GM23338 (cell line): ENCODE measurements at regions not wholly inside any gene's neighbourhood (a gene's known extent, or its start where the extent isn't known, plus 50 kb on each side); places are given as distances from the start of the nearest gene placed in this dataset.
"Not testable (repeated sequence)": the region's sequence is repeated elsewhere in the genome, so short reads cannot be mapped to it uniquely, and the experiment has no call there.

Experiments
- ATAC-seq: fragments of 200-7000 bp; cut with Tn5 transposase; 3 replicates; pipeline ENCODE4 v1.9.1; 2020
- DNase-seq: peaks from one replicate; pipeline ENCODE4 v3.0.0-alpha.2; 2015; ENCODE audit warnings: low spot score
- H2AFZ ChIP-seq: fragments of 200-600 bp; sonication (generic); 2 replicates; pipeline ENCODE4 v1.8.0; 2016; ENCODE audit warnings: antibody characterized with exemption, mild to moderate bottlenecking, moderate library complexity
- H3F3A ChIP-seq: fragments of 200-600 bp; sonication (generic); replicated peaks from 2 replicates; pipeline ENCODE4 v1.8.0; 2017; ENCODE audit warnings: antibody characterized with exemption, mixed run types, low read depth
- H3K27ac ChIP-seq: fragments of 200-600 bp; sonication (generic); 2 replicates; pipeline ENCODE4 v1.6.1; 2016; ENCODE audit warnings: low read depth
- H3K27me3 ChIP-seq: fragments of 200-600 bp; sonication (generic); 2 replicates; pipeline ENCODE4 v1.8.0; 2016; ENCODE audit warnings: mild to moderate bottlenecking, mixed run types, moderate library complexity; ENCODE audit not compliant: insufficient read depth
- H3K36me3 ChIP-seq: fragments of 200-600 bp; sonication (generic); 2 replicates; pipeline ENCODE4 v1.8.0; 2016; ENCODE audit warnings: mild to moderate bottlenecking; ENCODE audit not compliant: insufficient read depth
- H3K4me1 ChIP-seq: fragments of 200-600 bp; sonication (generic); 2 replicates; pipeline ENCODE4 v1.8.0; 2016; ENCODE audit warnings: mild to moderate bottlenecking, moderate library complexity; ENCODE audit not compliant: insufficient read depth
- H3K4me2 ChIP-seq: fragments of 200-600 bp; sonication (generic); 2 replicates; pipeline ENCODE4 v1.7.1; 2017; ENCODE audit warnings: mixed run types
- H3K4me3 ChIP-seq: fragments of 200-600 bp; sonication (generic); 2 replicates; pipeline ENCODE4 v1.6.1; 2016; ENCODE audit warnings: mixed run types
- H3K79me2 ChIP-seq: fragments of 200-600 bp; sonication (generic); replicated peaks from 2 replicates; pipeline ENCODE4 v1.8.0; 2017; ENCODE audit warnings: mild to moderate bottlenecking; ENCODE audit not compliant: insufficient read depth
- H3K9me2 ChIP-seq: fragments of 200-600 bp; sonication (generic); 2 replicates; pipeline ENCODE4 v1.8.0; 2017; ENCODE audit not compliant: insufficient read depth
- H4K20me1 ChIP-seq: fragments of 200-600 bp; sonication (generic); replicated peaks from 2 replicates; pipeline ENCODE4 v1.8.0; 2017; ENCODE audit warnings: mild to moderate bottlenecking; ENCODE audit not compliant: insufficient read depth
- H3K27ac Mint-ChIP-seq: 2 replicates; pipeline ENCODE4 v1.8.0; 2020; ENCODE audit warnings: inconsistent platforms, mild to moderate bottlenecking, moderate library complexity, mixed read lengths
- H3K27me3 Mint-ChIP-seq: 3 replicates; pipeline ENCODE4 v1.8.0; 2022; ENCODE audit warnings: low read depth, mild to moderate bottlenecking, moderate library complexity, mixed read lengths, inconsistent platforms; ENCODE audit not compliant: insufficient read depth, poor library complexity
- H3K36me3 Mint-ChIP-seq: 3 replicates; pipeline ENCODE4 v1.8.0; 2021; ENCODE audit warnings: low read depth, mild to moderate bottlenecking, inconsistent platforms, moderate library complexity, mixed read lengths
- H3K4me1 Mint-ChIP-seq: 3 replicates; pipeline ENCODE4 v1.8.0; 2020; ENCODE audit warnings: mild to moderate bottlenecking, inconsistent platforms, mixed read lengths
- H3K4me3 Mint-ChIP-seq: 3 replicates; pipeline ENCODE4 v1.8.0; 2021; ENCODE audit warnings: moderate library complexity, mild to moderate bottlenecking, inconsistent platforms, mixed read lengths
- H3K9me3 Mint-ChIP-seq: 3 replicates; pipeline ENCODE4 v1.8.0; 2020; ENCODE audit warnings: moderate library complexity, mild to moderate bottlenecking, inconsistent platforms, mixed read lengths
- CREB1 ChIP-seq: fragments of 250-450 bp; sonication (Bioruptor Pico); IDR thresholded peaks from 2 replicates; pipeline ENCODE4 v1.5.0; 2020; ENCODE audit warnings: low read depth, mild to moderate bottlenecking, moderate library complexity
- EZH2 ChIP-seq: fragments of 200-600 bp; sonication (generic); IDR thresholded peaks from one replicate; pipeline ENCODE4 v1.8.0; 2017; ENCODE audit warnings: antibody characterized with exemption, mild to moderate bottlenecking, low read depth; ENCODE audit not compliant: unreplicated experiment
- NANOG ChIP-seq: IDR thresholded peaks from 2 replicates; pipeline ENCODE4 v1.6.1; 2016; ENCODE audit warnings: antibody characterized with exemption, borderline replicate concordance
- POLR2AphosphoS5 ChIP-seq: IDR thresholded peaks from 2 replicates; pipeline ENCODE4 v1.6.1; 2016; ENCODE audit warnings: antibody characterized with exemption, low read depth
- STAT1 ChIP-seq: IDR thresholded peaks from one replicate; pipeline ENCODE4 v1.6.1; 2016; ENCODE audit warnings: antibody characterized with exemption; ENCODE audit not compliant: unreplicated experiment
- TF ChIP-seq, protein P1 (sequence below), 2 experiments: fragments of 200-600 bp in 1 of 2; sonication (generic) in 1 of 2; conservative IDR thresholded peaks; 2 replicates each; pipeline versions ENCODE4 v1.5.1 to v1.6.1; 2016 to 2017; ENCODE audit warnings: antibody characterized with exemption in 2 of 2, low read depth in 2 of 2, mild to moderate bottlenecking in 2 of 2, moderate library complexity in 1 of 2
- TF ChIP-seq, protein P2 (sequence below): IDR thresholded peaks from 2 replicates; pipeline ENCODE4 v1.6.1; 2016; ENCODE audit warnings: antibody characterized with exemption

DNA sequence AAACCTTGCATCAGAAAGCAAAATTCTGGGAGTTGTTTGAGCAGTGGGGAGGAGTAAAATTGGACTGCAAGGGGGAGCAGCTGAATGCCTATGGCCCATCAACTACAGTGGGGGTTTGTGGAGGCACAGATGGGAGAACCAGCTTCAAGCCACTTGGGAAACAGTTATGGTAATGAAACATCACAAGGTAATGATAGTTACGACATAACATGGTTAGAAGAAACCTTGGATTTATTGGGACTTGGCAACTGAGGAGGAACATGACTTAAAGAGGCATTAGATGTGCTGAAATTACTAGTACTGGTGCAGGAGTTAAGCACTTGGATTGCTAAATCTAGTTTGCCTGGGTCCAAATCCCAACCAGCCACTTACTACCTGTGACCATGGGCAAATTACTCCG, 868.4 kb downstream of the KCNMA1 start (continued):
- TF ChIP-seq, protein P1, sequence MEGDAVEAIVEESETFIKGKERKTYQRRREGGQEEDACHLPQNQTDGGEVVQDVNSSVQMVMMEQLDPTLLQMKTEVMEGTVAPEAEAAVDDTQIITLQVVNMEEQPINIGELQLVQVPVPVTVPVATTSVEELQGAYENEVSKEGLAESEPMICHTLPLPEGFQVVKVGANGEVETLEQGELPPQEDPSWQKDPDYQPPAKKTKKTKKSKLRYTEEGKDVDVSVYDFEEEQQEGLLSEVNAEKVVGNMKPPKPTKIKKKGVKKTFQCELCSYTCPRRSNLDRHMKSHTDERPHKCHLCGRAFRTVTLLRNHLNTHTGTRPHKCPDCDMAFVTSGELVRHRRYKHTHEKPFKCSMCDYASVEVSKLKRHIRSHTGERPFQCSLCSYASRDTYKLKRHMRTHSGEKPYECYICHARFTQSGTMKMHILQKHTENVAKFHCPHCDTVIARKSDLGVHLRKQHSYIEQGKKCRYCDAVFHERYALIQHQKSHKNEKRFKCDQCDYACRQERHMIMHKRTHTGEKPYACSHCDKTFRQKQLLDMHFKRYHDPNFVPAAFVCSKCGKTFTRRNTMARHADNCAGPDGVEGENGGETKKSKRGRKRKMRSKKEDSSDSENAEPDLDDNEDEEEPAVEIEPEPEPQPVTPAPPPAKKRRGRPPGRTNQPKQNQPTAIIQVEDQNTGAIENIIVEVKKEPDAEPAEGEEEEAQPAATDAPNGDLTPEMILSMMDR (conservative IDR thresholded peaks at IDR 0.05; ENCODE audit: low read depth in 2 of 2): no peak

DNA sequence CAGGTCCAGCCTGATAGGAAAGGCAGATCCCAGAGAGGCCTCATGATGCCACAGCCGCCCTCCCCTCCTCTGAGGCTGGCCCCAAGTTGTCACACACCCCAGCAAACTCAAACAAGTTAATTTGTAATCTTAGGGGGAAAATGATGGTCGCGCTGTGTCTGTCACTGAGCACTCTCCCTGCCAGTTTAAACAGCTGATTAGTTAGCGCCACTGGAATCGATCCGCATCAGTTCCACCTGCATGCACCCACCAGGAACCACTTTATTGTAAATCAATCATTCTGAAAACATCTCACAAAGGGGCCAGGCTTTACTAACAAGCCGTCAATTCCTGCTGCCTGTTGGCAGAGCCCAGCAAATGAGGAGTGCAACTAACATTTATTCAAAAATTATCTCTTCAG, 870.9 kb downstream of the KCNMA1 start:
- Histone ChIP-seq H2AFZ (0 out of 2 replicates have a peak overlapping the region, but pooled peaks have one; percentile 59), H3F3A (no peaks in the 10 kb centered on the region), H3K4me3 (no peak overlapping the region), H3K4me2 (no peak overlapping the region), H4K20me1 (no peaks in the 10 kb centered on the region), H3K4me1 (no peaks in the 10 kb centered on the region), H3K27ac (no peak overlapping the region), H3K36me3 (no peaks in the 10 kb centered on the region), H3K27me3 (no peaks in the 10 kb centered on the region), H3K9me2 (0 out of 2 replicates have a peak, but pooled peaks cover 5% of the 10 kb centered on the region), H3K79me2 (no peaks in the 10 kb centered on the region)
- Mint-ChIP-seq H3K27me3 (peaks cover 2% of the 10 kb centered on the region), H3K36me3 (no peaks in the 10 kb centered on the region), H3K4me1 (no peaks in the 10 kb centered on the region), H3K9me3 (no peaks in the 10 kb centered on the region), H3K27ac (peak overlapping the region; percentile 19; the same call in 1 of the 2 replicates), H3K4me3 (no peak overlapping the region)
- ATAC-seq (no peak), DNase-seq (no peak)
- TF ChIP-seq, protein P1 (conservative IDR thresholded peaks at IDR 0.05; ENCODE audit: low read depth in 2 of 2): no peak

DNA sequence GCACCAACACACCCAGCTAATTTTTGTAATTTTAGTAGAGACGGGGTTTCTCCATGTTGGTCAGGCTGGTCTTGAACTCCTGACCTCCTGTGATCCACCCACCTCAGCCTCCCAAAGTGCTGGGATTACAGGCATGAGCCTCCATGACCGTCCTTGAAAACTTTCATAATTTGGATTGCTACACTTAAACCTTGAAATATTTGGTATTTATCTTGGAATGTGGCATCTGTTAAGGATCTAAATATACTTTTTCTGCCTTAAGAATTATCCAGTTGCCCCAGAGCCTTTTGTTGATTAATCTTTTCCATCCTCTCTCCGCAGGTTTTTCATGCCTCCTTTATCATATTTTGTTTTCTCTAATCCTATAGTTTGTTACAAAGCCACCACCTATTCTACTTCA, 872.7 kb downstream of the KCNMA1 start:
- H3K9me3 Mint-ChIP-seq, H3K4me2 ChIP-seq, H3K27me3 ChIP-seq, H4K20me1 ChIP-seq, DNase-seq, H3K4me1 ChIP-seq, H2AFZ ChIP-seq, H3K27ac ChIP-seq, H3K4me3 Mint-ChIP-seq, H3F3A ChIP-seq, H3K27me3 Mint-ChIP-seq, H3K36me3 ChIP-seq, H3K4me1 Mint-ChIP-seq, H3K79me2 ChIP-seq, H3K27ac Mint-ChIP-seq, ATAC-seq, H3K36me3 Mint-ChIP-seq, H3K9me2 ChIP-seq, H3K4me3 ChIP-seq: not testable (repeated sequence)

DNA sequence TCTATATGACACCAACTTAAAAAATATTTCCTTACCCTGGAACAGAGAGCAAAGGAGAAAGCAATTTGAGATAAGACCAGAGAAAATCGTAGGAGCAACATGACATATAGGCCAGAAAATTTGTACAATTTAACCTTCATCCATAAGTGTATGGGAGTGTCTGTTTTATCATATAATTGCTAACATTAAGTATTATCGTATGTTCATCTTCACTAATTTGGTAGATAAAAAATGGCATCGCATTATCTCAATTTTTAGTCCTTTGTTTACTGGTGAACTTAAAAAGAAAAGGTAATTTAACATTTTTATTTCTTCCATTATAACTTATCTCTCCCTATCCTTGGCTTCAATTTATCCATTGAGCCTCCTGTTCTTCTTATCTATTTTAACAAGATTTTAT, 873.4 kb downstream of the KCNMA1 start:
- no peaks in the 10 kb centered on the region for H3F3A ChIP-seq
- H3K27ac ChIP-seq: no peak overlapping the region
- no peaks in the 10 kb centered on the region for H3K79me2 ChIP-seq
- no peak overlapping the region for H2AFZ ChIP-seq
- H3K4me2 ChIP-seq: no peak overlapping the region
- H3K36me3 Mint-ChIP-seq: no peaks in the 10 kb centered on the region
- H3K4me1 ChIP-seq: no peaks in the 10 kb centered on the region
- H3K27me3 ChIP-seq: no peaks in the 10 kb centered on the region
- H3K4me3 Mint-ChIP-seq: no peak overlapping the region
- peaks cover 2% of the 10 kb centered on the region for H3K27me3 Mint-ChIP-seq
- no peak overlapping the region for H3K27ac Mint-ChIP-seq
- no peak overlapping the region for H3K4me3 ChIP-seq
- no peak for DNase-seq
- H3K4me1 Mint-ChIP-seq: no peaks in the 10 kb centered on the region; the same call in 2 of the 3 replicates
- no peaks in the 10 kb centered on the region for H3K9me3 Mint-ChIP-seq
- H4K20me1 ChIP-seq: no peaks in the 10 kb centered on the region
- 0 out of 2 replicates have a peak, but pooled peaks cover 5% of the 10 kb centered on the region for H3K9me2 ChIP-seq
- no peaks in the 10 kb centered on the region for H3K36me3 ChIP-seq
- no peak for ATAC-seq
- no peak for TF ChIP-seq EZH2
- no peak for TF ChIP-seq CREB1 (CRISPR knock-in tag)
- no peak for TF ChIP-seq STAT1
- no peak for TF ChIP-seq NANOG
- TF ChIP-seq, protein P2, sequence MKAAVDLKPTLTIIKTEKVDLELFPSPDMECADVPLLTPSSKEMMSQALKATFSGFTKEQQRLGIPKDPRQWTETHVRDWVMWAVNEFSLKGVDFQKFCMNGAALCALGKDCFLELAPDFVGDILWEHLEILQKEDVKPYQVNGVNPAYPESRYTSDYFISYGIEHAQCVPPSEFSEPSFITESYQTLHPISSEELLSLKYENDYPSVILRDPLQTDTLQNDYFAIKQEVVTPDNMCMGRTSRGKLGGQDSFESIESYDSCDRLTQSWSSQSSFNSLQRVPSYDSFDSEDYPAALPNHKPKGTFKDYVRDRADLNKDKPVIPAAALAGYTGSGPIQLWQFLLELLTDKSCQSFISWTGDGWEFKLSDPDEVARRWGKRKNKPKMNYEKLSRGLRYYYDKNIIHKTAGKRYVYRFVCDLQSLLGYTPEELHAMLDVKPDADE: no peak
- TF ChIP-seq POLR2AphosphoS5: no peak
